NCI-H1417 (cell line): ENCODE measurements at regions not wholly inside any gene's neighbourhood (a gene's known extent, or its start where the extent isn't known, plus 50 kb on each side); places are given as distances from the start of the nearest gene placed in this dataset.
"Not testable (repeated sequence)": the region's sequence is repeated elsewhere in the genome, so short reads cannot be mapped to it uniquely, and the experiment has no call there.

ENCODE experiments used
- DNase-seq, 3 experiments: peaks; one replicate each; lab custom pipeline; 2025; lab: John Stamatoyannopoulos, UW

DNA sequence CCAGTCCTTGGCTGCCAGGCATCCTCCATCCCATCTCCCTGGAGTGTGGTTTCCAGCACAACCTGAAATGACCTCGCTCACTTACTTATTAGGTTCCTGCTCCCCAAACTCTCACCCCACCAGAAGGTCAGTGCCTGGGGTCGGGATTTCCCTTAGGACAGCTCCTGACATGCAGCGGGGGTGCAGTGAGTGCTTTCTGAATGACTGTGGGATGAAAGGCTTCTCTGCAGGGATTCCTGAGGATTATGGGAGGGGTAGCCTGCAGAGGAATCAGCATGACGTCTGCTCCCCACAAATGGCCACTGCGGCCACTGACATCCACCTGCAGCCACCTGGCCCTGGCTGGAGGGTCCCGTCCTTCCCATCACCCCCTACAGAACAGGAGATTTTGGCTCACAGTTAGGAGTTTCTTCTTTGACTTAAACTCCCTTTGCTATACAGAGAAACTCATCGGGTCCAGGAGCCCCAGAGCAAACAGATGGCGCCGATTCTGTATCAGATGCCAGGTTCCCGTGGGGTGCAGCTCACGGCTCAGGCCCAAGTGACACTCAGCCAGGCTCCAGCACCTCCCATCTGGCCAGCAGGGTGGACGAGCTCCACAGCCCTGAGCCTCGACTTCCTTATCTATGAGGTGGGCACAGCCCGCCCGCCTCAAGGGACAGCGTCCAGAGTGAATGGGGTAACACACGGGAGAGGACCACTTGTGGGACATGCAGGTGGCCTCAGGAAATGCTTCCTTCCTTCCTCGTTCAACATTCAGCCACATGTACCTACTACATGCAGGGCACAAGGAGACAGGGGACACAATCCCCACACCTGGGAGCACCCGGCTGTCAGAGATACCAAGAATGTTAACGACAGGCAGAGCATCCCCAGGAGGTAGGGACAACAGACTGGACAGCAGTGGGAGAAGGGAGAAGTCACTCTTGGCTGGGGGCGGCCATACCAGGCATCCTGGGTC, 69.8 kb downstream of the RMI2 start:
- no peak for DNase-seq

GRCh38 chr16:11416228-11417001, 71.2 kb downstream of the RMI2 start:
- DNase-seq, result no peak

- no peak for DNase-seq
Measured at GRCh38 chr16:11417487-11417886, 72.2 kb downstream of the RMI2 start.

DNA sequence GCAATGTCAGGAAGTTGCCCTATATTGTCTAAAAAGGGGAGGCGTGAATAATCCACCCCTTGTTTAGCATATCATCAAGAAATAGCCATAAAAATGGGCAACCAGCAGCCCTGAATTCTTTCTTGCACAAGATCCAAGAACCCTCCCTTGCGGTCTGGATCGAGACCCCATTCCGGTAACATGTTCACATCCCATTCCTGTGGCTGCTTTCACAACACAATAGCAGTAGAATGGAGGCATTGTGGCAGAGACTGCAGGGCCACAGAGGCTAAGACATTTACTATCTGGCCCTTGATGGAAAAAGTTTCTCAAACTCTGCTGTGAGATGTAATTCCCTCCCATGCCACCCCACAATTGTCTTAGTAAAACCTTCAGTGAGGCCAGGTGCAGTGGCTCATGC, 73.2 kb downstream of the RMI2 start:
- no peak for DNase-seq

GRCh38 chr16:11420067-11420466, 74.8 kb downstream of the RMI2 start:
- DNase-seq, result not testable (repeated sequence)

- DNase-seq, result no peak
Measured at GRCh38 chr16:11420895-11421294, 75.6 kb downstream of the RMI2 start.

DNA sequence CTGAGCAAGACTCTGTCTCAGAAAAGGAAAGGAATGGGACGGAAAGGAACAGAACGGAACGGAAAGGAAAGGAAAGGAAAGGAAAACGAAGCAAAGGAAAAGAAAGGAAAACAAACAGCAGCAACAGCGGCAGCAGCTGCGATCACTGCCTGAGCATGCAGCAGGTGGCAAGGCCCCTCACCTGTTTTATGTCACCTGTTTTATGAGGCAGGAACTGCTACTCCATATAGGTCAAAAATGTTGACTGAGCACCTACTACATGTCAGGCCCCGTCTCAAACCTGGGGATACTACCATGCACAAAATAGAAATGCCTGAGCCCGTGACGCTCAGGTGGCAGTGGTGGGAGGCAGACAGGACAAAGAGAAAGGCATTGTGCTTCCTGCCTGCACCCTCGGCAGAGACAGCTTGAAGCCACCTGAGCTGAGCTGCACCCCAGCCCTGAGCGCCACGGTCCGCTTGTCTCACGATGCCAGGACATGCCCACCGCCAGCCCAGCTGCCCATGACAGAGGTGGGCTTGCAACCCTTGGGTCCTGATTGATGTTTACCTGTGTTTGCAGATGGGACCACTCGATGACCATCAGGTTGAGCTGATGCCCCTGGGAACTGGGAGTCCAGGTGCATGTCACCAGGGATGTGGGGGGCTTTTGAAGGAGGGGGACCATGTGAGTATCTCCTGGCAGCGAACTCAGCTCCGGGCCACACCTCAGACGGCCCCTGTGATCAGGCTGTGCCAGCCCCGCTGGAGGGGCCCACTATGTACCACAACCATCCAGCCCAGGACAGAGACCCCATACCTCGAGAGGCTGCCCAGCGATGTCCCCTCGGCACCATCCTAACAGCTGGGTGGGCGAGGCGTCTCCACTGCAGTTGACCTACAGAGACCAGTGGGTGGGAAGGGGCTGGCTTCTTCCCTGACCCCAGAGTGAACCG, 77.4 kb downstream of the RMI2 start:
- no peak for DNase-seq

- no peak for DNase-seq
Measured at GRCh38 chr16:11423315-11424117, 78.3 kb downstream of the RMI2 start.

GRCh38 chr16:11424118-11424460, 78.8 kb downstream of the RMI2 start:
- DNase-seq, result no peak

- DNase-seq, result no peak
Measured at GRCh38 chr16:11425140-11425539, 79.9 kb downstream of the RMI2 start.

- DNase-seq, result no peak
Measured at GRCh38 chr16:11428623-11428953, 83.3 kb downstream of the RMI2 start.

GRCh38 chr16:11429123-11429522, 83.9 kb downstream of the RMI2 start:
- no peak for DNase-seq

- DNase-seq, result no peak
Measured at GRCh38 chr16:11429823-11430222, 84.6 kb downstream of the RMI2 start.

- no peak for DNase-seq
Measured at GRCh38 chr16:11430601-11431317, 85.5 kb downstream of the RMI2 start.

GRCh38 chr16:11431915-11432465, 86.7 kb downstream of the RMI2 start:
- no peak for DNase-seq

DNA sequence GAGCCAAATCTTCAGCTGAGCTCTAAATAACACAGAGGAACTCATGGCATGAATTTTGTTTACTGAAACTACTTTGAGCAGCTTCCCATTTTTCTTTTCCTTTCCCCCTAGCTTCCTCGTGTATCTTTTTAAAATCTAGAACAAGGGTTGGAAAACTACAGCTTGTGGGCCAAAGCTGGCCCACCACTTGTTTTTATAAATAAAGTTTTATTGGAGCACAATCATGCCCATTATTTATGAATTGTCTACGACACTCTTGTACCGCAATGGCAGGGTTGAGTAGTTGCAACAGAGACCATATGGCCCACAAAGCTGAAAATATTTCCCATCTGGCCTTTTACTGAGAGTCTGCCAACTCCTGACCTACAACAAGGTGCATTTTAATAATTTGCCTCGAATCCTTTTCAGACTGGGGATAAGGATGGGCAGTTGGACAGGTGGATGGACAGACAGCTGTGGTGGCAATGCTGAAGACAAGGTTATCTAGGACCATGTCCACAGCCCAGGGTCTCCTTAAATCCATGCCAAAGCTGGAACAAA, 87.7 kb downstream of the RMI2 start:
- DNase-seq, result no peak

- no peak for DNase-seq
Measured at GRCh38 chr16:11435576-11435975, 90.3 kb downstream of the RMI2 start.

GRCh38 chr16:11437069-11437468, 91.8 kb downstream of the RMI2 start:
- DNase-seq, result no peak

DNA sequence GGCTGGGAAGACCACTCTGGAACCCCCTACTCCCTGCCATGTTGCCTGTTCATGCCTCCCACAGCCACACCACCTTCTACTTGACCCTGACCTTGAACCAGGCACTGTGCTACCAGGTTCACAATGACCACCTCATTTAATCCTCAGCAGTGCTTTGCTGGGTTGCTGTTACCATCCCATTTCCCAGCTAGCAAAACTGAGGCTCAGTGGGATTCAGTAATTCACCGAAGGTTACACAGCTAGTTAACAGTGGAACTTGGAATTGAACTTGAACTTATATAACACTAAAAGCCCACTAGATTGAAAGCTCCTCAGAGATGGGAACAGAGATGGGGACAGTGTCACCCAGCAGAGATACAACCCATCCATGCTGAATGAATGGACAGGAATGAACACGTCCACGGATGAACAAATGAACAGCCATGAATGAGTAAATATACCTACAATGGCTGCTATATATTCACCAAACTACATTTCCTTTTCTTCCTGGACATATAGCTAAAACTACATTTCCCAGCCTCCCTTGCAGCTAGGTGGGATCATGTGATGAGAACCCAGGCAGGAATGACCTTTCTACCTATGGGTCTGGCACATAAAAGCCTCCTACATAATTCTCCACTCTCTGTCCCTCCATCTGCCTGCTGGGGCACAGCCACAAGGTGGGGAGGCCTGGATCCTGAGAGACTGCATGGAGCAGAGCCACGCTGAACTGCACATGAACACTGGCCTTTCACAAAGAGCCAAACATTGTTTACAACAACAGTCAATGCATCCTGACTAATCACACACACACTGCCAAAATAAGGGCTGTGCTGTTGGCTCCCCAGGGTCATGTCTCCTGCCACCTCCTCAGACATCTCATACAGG, 94.8 kb downstream of the RMI2 start:
- DNase-seq, result no peak
